K562 (cell line): ENCODE measurements at regions not wholly inside any gene's neighbourhood (a gene's known extent, or its start where the extent isn't known, plus 50 kb on each side); places are given as distances from the start of the nearest gene placed in this dataset.

Source experiments
- ATF7 ChIP-seq: fragments of 450-650 bp; IDR thresholded peaks from 2 replicates; pipeline ENCODE4 v1.7.1; 2014; ENCODE audit warnings: mild to moderate bottlenecking, moderate library complexity
- NR1H2 ChIP-seq: sonication (generic); formaldehyde crosslinking; IDR thresholded peaks from 2 replicates; pipeline ENCODE4 v1.4.0; 2020; ENCODE audit warnings: mild to moderate bottlenecking, missing genetic modification reagents
- RBM22 ChIP-seq: fragments of 200-400 bp; formaldehyde crosslinking; IDR thresholded peaks from 2 replicates; pipeline ENCODE4 v1.6.1; 2018; ENCODE audit warnings: low read length, low read depth; ENCODE audit not compliant: poor library complexity, severe bottlenecking
- THRAP3 ChIP-seq: fragments of 450-650 bp; IDR thresholded peaks from 2 replicates; pipeline ENCODE4 v1.6.1; 2016; ENCODE audit warnings: mild to moderate bottlenecking, inconsistent platforms, borderline replicate concordance
- ZNF407 ChIP-seq: fragments of 450-650 bp; IDR thresholded peaks from 2 replicates; pipeline ENCODE4 v1.6.1; 2016; ENCODE audit warnings: low read depth
- TF ChIP-seq, protein P1 (sequence below), 2 experiments: fragments of 450-650 bp in 1 of 2; IDR thresholded peaks; 2 replicates each; pipeline ENCODE4 v1.6.1; 2011 to 2017; ENCODE audit warnings: low read depth in 2 of 2, antibody characterized with exemption in 1 of 2, borderline replicate concordance in 1 of 2, low read length in 1 of 2, mild to moderate bottlenecking in 1 of 2, mixed read lengths in 1 of 2; ENCODE audit not compliant: control insufficient read depth in 1 of 2

DNA sequence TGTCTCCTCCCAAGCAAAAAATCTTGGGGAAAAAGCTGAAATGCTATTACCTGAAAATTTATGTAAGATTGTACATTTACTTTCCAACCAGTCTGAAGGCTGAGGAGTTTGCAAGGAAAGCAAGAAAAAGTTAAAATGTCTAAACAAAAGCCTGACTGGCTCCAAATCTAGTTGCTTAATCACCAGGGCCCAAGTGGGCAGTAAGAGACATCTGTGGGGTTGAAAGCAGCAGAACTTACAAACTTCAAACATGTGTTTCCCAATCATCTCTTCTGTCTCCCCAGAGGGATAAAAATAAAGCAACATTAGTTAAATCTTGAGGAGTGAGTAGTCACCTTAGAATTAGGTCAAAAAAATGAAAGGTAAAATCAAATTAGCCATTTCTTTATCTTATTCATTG lies 98.6 kb downstream of the OGFRL1 start (continued):
- no peak for TF ChIP-seq ZNF407
- TF ChIP-seq RBM22: no peak
- TF ChIP-seq NR1H2 (CRISPR knock-in tag): no peak
- TF ChIP-seq THRAP3: no peak
- no peak for TF ChIP-seq ATF7
- TF ChIP-seq, protein P1, sequence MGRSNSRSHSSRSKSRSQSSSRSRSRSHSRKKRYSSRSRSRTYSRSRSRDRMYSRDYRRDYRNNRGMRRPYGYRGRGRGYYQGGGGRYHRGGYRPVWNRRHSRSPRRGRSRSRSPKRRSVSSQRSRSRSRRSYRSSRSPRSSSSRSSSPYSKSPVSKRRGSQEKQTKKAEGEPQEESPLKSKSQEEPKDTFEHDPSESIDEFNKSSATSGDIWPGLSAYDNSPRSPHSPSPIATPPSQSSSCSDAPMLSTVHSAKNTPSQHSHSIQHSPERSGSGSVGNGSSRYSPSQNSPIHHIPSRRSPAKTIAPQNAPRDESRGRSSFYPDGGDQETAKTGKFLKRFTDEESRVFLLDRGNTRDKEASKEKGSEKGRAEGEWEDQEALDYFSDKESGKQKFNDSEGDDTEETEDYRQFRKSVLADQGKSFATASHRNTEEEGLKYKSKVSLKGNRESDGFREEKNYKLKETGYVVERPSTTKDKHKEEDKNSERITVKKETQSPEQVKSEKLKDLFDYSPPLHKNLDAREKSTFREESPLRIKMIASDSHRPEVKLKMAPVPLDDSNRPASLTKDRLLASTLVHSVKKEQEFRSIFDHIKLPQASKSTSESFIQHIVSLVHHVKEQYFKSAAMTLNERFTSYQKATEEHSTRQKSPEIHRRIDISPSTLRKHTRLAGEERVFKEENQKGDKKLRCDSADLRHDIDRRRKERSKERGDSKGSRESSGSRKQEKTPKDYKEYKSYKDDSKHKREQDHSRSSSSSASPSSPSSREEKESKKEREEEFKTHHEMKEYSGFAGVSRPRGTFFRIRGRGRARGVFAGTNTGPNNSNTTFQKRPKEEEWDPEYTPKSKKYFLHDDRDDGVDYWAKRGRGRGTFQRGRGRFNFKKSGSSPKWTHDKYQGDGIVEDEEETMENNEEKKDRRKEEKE (IDR thresholded peaks at IDR 0.05; ENCODE audit: borderline replicate concordance in 1 of 2, control insufficient read depth in 1 of 2, low read depth in 2 of 2, low read length in 1 of 2): no peak
